HepG2 (cell line): ENCODE measurements at regions not wholly inside any gene's neighbourhood (a gene's known extent, or its start where the extent isn't known, plus 50 kb on each side); places are given as distances from the start of the nearest gene placed in this dataset.

ENCODE experiments used
- ATM ChIP-seq: fragments of 450-650 bp; IDR thresholded peaks from 2 replicates; pipeline ENCODE4 v1.7.1; 2017; ENCODE audit warnings: mild to moderate bottlenecking, borderline replicate concordance
- CTCF ChIP-seq: sonication (generic); formaldehyde crosslinking; IDR thresholded peaks from 2 replicates; pipeline ENCODE4 v1.5.0; 2020; ENCODE audit warnings: mild to moderate bottlenecking, missing genetic modification reagents, moderate library complexity
- DRAP1 ChIP-seq: IDR thresholded peaks from 2 replicates; pipeline ENCODE4 v1.6.1; 2016; ENCODE audit warnings: missing genetic modification reagents, missing compliant biosample characterization
- HNF4A ChIP-seq: sonication (generic); formaldehyde crosslinking; IDR thresholded peaks from 2 replicates; pipeline ENCODE4 v1.4.0; 2020; ENCODE audit warnings: missing genetic modification reagents
- KDM5A ChIP-seq: fragments of 200-600 bp; sonication (generic); IDR thresholded peaks from 2 replicates; pipeline ENCODE4 v1.7.0; 2018; ENCODE audit warnings: antibody characterized with exemption, mild to moderate bottlenecking, low read length, borderline replicate concordance
- ZBTB43 ChIP-seq: sonication (generic); formaldehyde crosslinking; conservative IDR thresholded peaks from 2 replicates; pipeline ENCODE4 v1.4.0; 2020; ENCODE audit warnings: missing genetic modification reagents
- ZNF274 ChIP-seq: sonication (generic); formaldehyde crosslinking; IDR thresholded peaks from 2 replicates; pipeline ENCODE4 v1.5.1; 2020; ENCODE audit warnings: mild to moderate bottlenecking, missing genetic modification reagents
- ZNF691 ChIP-seq: sonication (generic); formaldehyde crosslinking; IDR thresholded peaks from 2 replicates; pipeline ENCODE4 v1.4.0; 2020; ENCODE audit warnings: missing genetic modification reagents, low read depth, mild to moderate bottlenecking, borderline replicate concordance
- ZNF704 ChIP-seq: sonication (generic); formaldehyde crosslinking; IDR thresholded peaks from 2 replicates; pipeline ENCODE4 v1.8.1; 2023; ENCODE audit warnings: mild to moderate bottlenecking, inconsistent platforms, moderate library complexity, missing genetic modification reagents, borderline replicate concordance

- TF ChIP-seq ATM (no peak), HNF4A (CRISPR knock-in tag) (no peak), CTCF (CRISPR knock-in tag) (no peak), ZNF691 (no peak), ZNF274 (CRISPR knock-in tag) (no peak), ZNF704 (CRISPR knock-in tag) (no peak), KDM5A (no peak), ZBTB43 (CRISPR knock-in tag) (no peak), DRAP1 (CRISPR knock-in tag) (no peak)
Observed at GRCh38 chr13:105087945-105088344, 1447.5 kb downstream of the EFNB2 start.
